ENCODE measurements at regions not wholly inside any gene's neighbourhood (a gene's known extent, or its start where the extent isn't known, plus 50 kb on each side); places are given as distances from the start of the nearest gene placed in this dataset.

- TF ChIP-seq CTCF (optimal IDR thresholded peaks at IDR 0.05 in 1 of 3, IDR thresholded peaks at IDR 0.05 in 1 of 3, conservative IDR thresholded peaks at IDR 0.05 in 1 of 3; ENCODE audit: extremely low read depth in 1 of 3, insufficient read depth in 2 of 3, low read length in 3 of 3) (no peak), EZH2 (IDR thresholded peaks at IDR 0.05; ENCODE audit: low read length) (no peak)
These were observed 385.1 kb downstream of the IRS2 start for GRCh38 chr13:109401307-109401706.
